ENCODE measurements at regions not wholly inside any gene's neighbourhood (a gene's known extent, or its start where the extent isn't known, plus 50 kb on each side); places are given as distances from the start of the nearest gene placed in this dataset.

DNA sequence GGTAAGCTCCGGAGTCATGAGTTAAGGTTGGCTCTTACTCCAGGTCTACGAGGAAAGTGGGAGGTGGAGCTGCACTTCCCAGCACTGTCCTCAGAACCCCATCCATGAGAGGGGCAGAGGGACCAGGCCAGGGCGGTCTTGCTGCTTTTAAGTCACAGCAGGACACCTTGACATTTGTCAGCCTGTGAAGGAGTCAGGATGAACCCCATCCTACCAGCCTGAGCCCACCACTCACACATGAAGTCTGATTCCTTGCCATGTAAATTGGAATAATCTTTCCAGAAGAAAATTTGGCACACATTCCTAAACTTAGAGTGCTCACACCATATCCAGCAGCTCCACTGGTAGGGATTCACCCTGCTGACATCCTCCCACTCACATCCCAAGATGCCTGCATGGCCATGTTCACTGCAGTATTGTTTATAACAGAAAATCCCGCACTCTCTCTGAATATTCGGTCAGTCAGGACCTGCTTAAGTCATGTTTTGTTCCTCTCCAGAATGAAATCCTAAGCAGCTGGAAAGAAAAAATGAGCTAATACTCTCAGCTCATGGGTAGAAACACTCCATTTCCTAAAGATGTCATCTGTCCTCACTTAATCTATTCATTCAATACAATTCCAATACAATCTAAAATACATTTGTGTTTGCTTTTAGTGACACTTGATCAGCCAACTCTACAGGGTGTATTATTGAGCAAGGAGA, 79.3 kb upstream of the COL5A1 start:
- H3K9me3 Mint-ChIP-seq (ENCODE audit: unreplicated experiment): no peaks in the 10 kb centered on the region
- H3K4me1 Mint-ChIP-seq (ENCODE audit: unreplicated experiment): no peaks in the 10 kb centered on the region
- no peak overlapping the region for H3K27ac Mint-ChIP-seq (ENCODE audit: unreplicated experiment)
- TF ChIP-seq CTCF (IDR thresholded peaks at IDR 0.05; ENCODE audit: unreplicated experiment): no peak
- H3K36me3 Mint-ChIP-seq (ENCODE audit: low read depth, unreplicated experiment): peaks cover 4% of the 10 kb centered on the region
- no peak for DNase-seq (ENCODE audit: low spot score)
- peaks cover 3% of the 10 kb centered on the region for H3K27me3 Mint-ChIP-seq (ENCODE audit: unreplicated experiment)
- H3K4me3 Mint-ChIP-seq (ENCODE audit: unreplicated experiment): no peak overlapping the region

GRCh38 chr9:134563397-134563796, 78.2 kb upstream of the COL5A1 start:
- Mint-ChIP-seq H3K27ac (ENCODE audit: unreplicated experiment) (no peak overlapping the region), H3K36me3 (ENCODE audit: low read depth, unreplicated experiment) (peaks cover 4% of the 10 kb centered on the region), H3K4me3 (ENCODE audit: unreplicated experiment) (no peak overlapping the region), H3K9me3 (ENCODE audit: unreplicated experiment) (no peaks in the 10 kb centered on the region), H3K27me3 (ENCODE audit: unreplicated experiment) (peaks cover 1% of the 10 kb centered on the region), H3K4me1 (ENCODE audit: unreplicated experiment) (no peaks in the 10 kb centered on the region)
- DNase-seq (ENCODE audit: low spot score): no peak
- TF ChIP-seq CTCF (IDR thresholded peaks at IDR 0.05; ENCODE audit: unreplicated experiment): no peak

DNA sequence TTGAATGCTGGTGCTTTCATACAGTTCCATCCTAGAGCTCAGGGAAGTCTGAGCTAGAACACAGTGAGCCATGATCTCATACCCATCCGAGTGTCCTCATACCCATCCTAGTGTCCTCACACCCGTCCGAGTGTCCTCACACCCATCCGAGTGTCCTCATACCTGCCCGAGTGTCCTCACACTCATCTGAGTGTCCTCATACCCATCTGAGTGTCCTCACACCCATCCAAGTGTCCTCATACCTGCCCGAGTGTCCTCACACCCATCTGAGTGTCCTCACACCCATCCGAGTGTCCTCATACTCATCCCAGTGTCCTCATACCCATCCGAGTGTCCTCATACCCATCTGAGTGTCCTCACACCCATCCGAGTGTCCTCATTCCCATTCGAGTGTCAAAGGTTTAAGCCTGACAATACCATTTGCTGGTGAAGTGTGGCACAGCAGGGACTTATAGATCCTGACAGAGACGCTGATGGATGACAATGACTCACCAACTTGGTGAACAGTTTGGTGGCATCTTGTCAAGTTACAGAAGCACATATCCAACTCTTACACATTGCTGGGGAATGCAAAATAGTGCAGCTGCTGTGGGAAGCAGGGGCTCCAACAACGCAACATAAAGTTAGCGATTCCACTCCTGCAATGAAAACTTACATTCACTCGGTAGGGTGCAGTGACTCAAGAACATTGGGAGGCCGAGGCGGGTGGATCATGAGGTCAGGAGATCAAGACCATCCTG, 77.0 kb upstream of the COL5A1 start:
- Mint-ChIP-seq H3K9me3 (ENCODE audit: unreplicated experiment) (no peaks in the 10 kb centered on the region), H3K27me3 (ENCODE audit: unreplicated experiment) (peaks cover 1% of the 10 kb centered on the region), H3K4me1 (ENCODE audit: unreplicated experiment) (no peaks in the 10 kb centered on the region), H3K36me3 (ENCODE audit: low read depth, unreplicated experiment) (peaks cover 4% of the 10 kb centered on the region), H3K4me3 (ENCODE audit: unreplicated experiment) (no peak overlapping the region), H3K27ac (ENCODE audit: unreplicated experiment) (no peak overlapping the region)
- no peak for DNase-seq (ENCODE audit: low spot score)
- no peak for TF ChIP-seq CTCF (IDR thresholded peaks at IDR 0.05; ENCODE audit: unreplicated experiment)

- DNase-seq (ENCODE audit: low spot score): no peak
Observed at GRCh38 chr9:134565316-134565915, 76.2 kb upstream of the COL5A1 start.

More at GRCh38 chr9:134565316-134565915, 76.2 kb upstream of the COL5A1 start:
- Mint-ChIP-seq H3K27me3 (ENCODE audit: unreplicated experiment) (peaks cover 1% of the 10 kb centered on the region), H3K36me3 (ENCODE audit: low read depth, unreplicated experiment) (peaks cover 4% of the 10 kb centered on the region), H3K9me3 (ENCODE audit: unreplicated experiment) (no peaks in the 10 kb centered on the region), H3K4me1 (ENCODE audit: unreplicated experiment) (no peaks in the 10 kb centered on the region), H3K4me3 (ENCODE audit: unreplicated experiment) (no peak overlapping the region), H3K27ac (ENCODE audit: unreplicated experiment) (no peak overlapping the region)
- no peak for TF ChIP-seq CTCF (IDR thresholded peaks at IDR 0.05; ENCODE audit: unreplicated experiment)
